Vagina (tissue), 2 donors: ENCODE measurements at regions not wholly inside any gene's neighbourhood (a gene's known extent, or its start where the extent isn't known, plus 50 kb on each side); places are given as distances from the start of the nearest gene placed in this dataset.

Experiments
- DNase-seq, 2 donors: peaks; one replicate each; pipeline ENCODE4 v3.0.0-alpha.2; 2017; ENCODE audit errors: extremely low spot score in 2 of 2
- H3K27ac ChIP-seq: fragments of 200-600 bp; sonication (generic); one replicate; pipeline ENCODE4 v1.5.1; 2019
- H3K27me3 ChIP-seq: fragments of 200-600 bp; sonication (generic); one replicate; pipeline ENCODE4 v1.5.1; 2019
- H3K36me3 ChIP-seq, 2 donors: fragments of 200-600 bp; sonication (generic); one replicate each; pipeline ENCODE4 v1.5.1; 2017 to 2019
- H3K4me1 ChIP-seq: fragments of 200-600 bp; sonication (generic); one replicate; pipeline ENCODE4 v1.5.1; 2019
- H3K4me3 ChIP-seq, 2 donors: fragments of 200-600 bp; sonication (generic); 1 replicate in 1 of 2; 2 replicates in 1 of 2; pipeline ENCODE4 v1.5.1; 2016 to 2019
- H3K9me3 ChIP-seq: fragments of 200-600 bp; sonication (generic); one replicate; pipeline ENCODE4 v1.5.1; 2019
- CTCF ChIP-seq, 3 experiments: fragments of 450-650 bp in 2 of 3; fragments of 200-600 bp in 1 of 3; sonication (generic) in 1 of 3; IDR thresholded peaks; one replicate each; pipeline ENCODE4 v1.5.1; 2017 to 2019; ENCODE audit warnings: antibody characterized with exemption in 3 of 3, mild to moderate bottlenecking in 2 of 3, moderate library complexity in 2 of 3
- POLR2A ChIP-seq, 2 donors: fragments of 450-650 bp; IDR thresholded peaks; one replicate each; pipeline ENCODE4 v1.6.1; 2017; ENCODE audit warnings: antibody characterized with exemption in 2 of 2, mild to moderate bottlenecking in 2 of 2, moderate library complexity in 2 of 2
- POLR2AphosphoS5 ChIP-seq, 2 donors: sonication (generic); formaldehyde crosslinking; IDR thresholded peaks; one replicate each; pipeline ENCODE4 v1.9.0; 2017; ENCODE audit warnings: antibody characterized with exemption in 2 of 2, mild to moderate bottlenecking in 2 of 2, low read depth in 1 of 2; ENCODE audit not compliant: insufficient read depth in 1 of 2
- intact Hi-C: fragments of 100-400 bp; cut with DNase I; formaldehyde crosslinking; loops from one replicate; pipeline ENCODE4 v1.15.1; 2023

GRCh38 chr18:24776019-24776418 is 315.6 kb downstream of the HRH4 start:
- TF ChIP-seq POLR2A (IDR thresholded peaks at IDR 0.05) (no peak), POLR2AphosphoS5 (IDR thresholded peaks at IDR 0.05; ENCODE audit: insufficient read depth in 1 of 2, low read depth in 1 of 2) (no peak), CTCF (IDR thresholded peaks at IDR 0.05) (no peak)
- no peaks in the 10 kb centered on the region for H3K9me3 ChIP-seq
- H3K36me3 ChIP-seq, result no peaks in the 10 kb centered on the region
- H3K27ac ChIP-seq, result no peak overlapping the region
- H3K4me3 ChIP-seq, result no peak overlapping the region
- DNase-seq, result no peak
- intact Hi-C loops, result no loop called here
- no peaks in the 10 kb centered on the region for H3K4me1 ChIP-seq
- H3K27me3 ChIP-seq, result no peaks in the 10 kb centered on the region

GRCh38 chr18:24778810-24779418 is 318.5 kb downstream of the HRH4 start:
- no peak for DNase-seq
- Histone ChIP-seq H3K4me3 (no peak overlapping the region), H3K27me3 (no peaks in the 10 kb centered on the region), H3K36me3 (no peaks in the 10 kb centered on the region), H3K9me3 (no peaks in the 10 kb centered on the region), H3K27ac (no peak overlapping the region), H3K4me1 (no peaks in the 10 kb centered on the region)
- intact Hi-C loops, result no loop called here
- no peak for TF ChIP-seq CTCF (IDR thresholded peaks at IDR 0.05)
- TF ChIP-seq POLR2A (IDR thresholded peaks at IDR 0.05), result no peak
- no peak for TF ChIP-seq POLR2AphosphoS5 (IDR thresholded peaks at IDR 0.05; ENCODE audit: insufficient read depth in 1 of 2, low read depth in 1 of 2)

GRCh38 chr18:24782566-24782965 is 322.1 kb downstream of the HRH4 start:
- Histone ChIP-seq H3K27ac (no peak overlapping the region), H3K4me3 (no peak overlapping the region), H3K9me3 (no peaks in the 10 kb centered on the region), H3K4me1 (no peaks in the 10 kb centered on the region), H3K36me3 (no peaks in the 10 kb centered on the region), H3K27me3 (no peaks in the 10 kb centered on the region)
- TF ChIP-seq CTCF (IDR thresholded peaks at IDR 0.05) (no peak), POLR2AphosphoS5 (IDR thresholded peaks at IDR 0.05; ENCODE audit: insufficient read depth in 1 of 2, low read depth in 1 of 2) (no peak), POLR2A (IDR thresholded peaks at IDR 0.05) (no peak)
- DNase-seq, result no peak
- intact Hi-C loops, result no loop called here

- TF ChIP-seq CTCF (IDR thresholded peaks at IDR 0.05) (no peak), POLR2A (IDR thresholded peaks at IDR 0.05) (no peak), POLR2AphosphoS5 (IDR thresholded peaks at IDR 0.05; ENCODE audit: insufficient read depth in 1 of 2, low read depth in 1 of 2) (no peak)
- Histone ChIP-seq H3K4me3 (no peak overlapping the region), H3K36me3 (no peaks in the 10 kb centered on the region), H3K4me1 (no peaks in the 10 kb centered on the region), H3K27ac (no peak overlapping the region), H3K9me3 (no peaks in the 10 kb centered on the region), H3K27me3 (no peaks in the 10 kb centered on the region)
- DNase-seq, result no peak
- intact Hi-C loops, result no loop called here
Observed at GRCh38 chr18:24785019-24785418, 324.6 kb downstream of the HRH4 start.

- no peaks in the 10 kb centered on the region for H3K4me1 ChIP-seq
- no peaks in the 10 kb centered on the region for H3K36me3 ChIP-seq
- H3K4me3 ChIP-seq, result no peak overlapping the region
- no peaks in the 10 kb centered on the region for H3K27me3 ChIP-seq
- TF ChIP-seq POLR2A (IDR thresholded peaks at IDR 0.05), result no peak
- no peak for TF ChIP-seq POLR2AphosphoS5 (IDR thresholded peaks at IDR 0.05; ENCODE audit: insufficient read depth in 1 of 2, low read depth in 1 of 2)
- TF ChIP-seq CTCF (IDR thresholded peaks at IDR 0.05), result no peak
- DNase-seq, result no peak
- intact Hi-C loops, result no loop called here
- H3K9me3 ChIP-seq, result no peaks in the 10 kb centered on the region
- H3K27ac ChIP-seq, result no peak overlapping the region
Observed at GRCh38 chr18:24786027-24786426, 325.6 kb downstream of the HRH4 start.
